SK-N-MC (cell line): ENCODE measurements at regions not wholly inside any gene's neighbourhood (a gene's known extent, or its start where the extent isn't known, plus 50 kb on each side); places are given as distances from the start of the nearest gene placed in this dataset.
"Not testable (repeated sequence)": the region's sequence is repeated elsewhere in the genome, so short reads cannot be mapped to it uniquely, and the experiment has no call there.

ENCODE experiments used
- EZH2 ChIP-seq: fragments of 200-600 bp; sonication (generic); IDR thresholded peaks from one replicate; pipeline ENCODE4 v1.6.1; 2017; ENCODE audit warnings: antibody characterized with exemption
- FOXP2 ChIP-seq: optimal IDR thresholded peaks from 2 replicates; pipeline ENCODE3; 2011; ENCODE audit warnings: mild to moderate bottlenecking, moderate library complexity; ENCODE audit not compliant: insufficient read depth; ENCODE audit errors: extremely low read length, control extremely low read depth
- POLR2AphosphoS5 ChIP-seq: IDR thresholded peaks from 2 replicates; pipeline ENCODE4 v1.6.1; 2012; ENCODE audit warnings: mild to moderate bottlenecking, low read depth, low read length, borderline replicate concordance

DNA sequence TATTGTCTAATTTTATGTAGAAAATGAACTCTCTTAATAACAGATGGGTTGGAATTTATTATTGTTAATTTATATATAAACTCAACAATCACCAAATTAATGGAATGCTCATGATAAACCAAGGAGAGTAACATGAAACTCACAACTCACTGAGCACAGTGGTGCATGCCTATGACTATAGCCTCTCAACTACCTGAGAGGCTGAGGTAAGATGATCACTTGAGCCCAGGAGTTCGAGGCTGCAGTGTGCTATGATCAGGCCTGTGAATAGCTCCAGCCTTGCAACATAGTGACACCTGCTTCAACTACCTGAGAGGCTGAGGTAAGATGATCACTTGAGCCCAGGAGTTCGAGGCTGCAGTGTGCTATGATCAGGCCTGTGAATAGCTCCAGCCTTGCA, 848.6 kb downstream of the DIPK2A start:
- TF ChIP-seq EZH2, POLR2AphosphoS5, FOXP2: not testable (repeated sequence)
